HK-2 (cell line): ENCODE measurements at regions not wholly inside any gene's neighbourhood (a gene's known extent, or its start where the extent isn't known, plus 50 kb on each side); places are given as distances from the start of the nearest gene placed in this dataset.
"Not testable (repeated sequence)": the region's sequence is repeated elsewhere in the genome, so short reads cannot be mapped to it uniquely, and the experiment has no call there.

Experiments
- DNase-seq: peaks from one replicate; pipeline ENCODE4 v3.0.0-alpha.2; 2018; ENCODE audit not compliant: unreplicated experiment

DNA sequence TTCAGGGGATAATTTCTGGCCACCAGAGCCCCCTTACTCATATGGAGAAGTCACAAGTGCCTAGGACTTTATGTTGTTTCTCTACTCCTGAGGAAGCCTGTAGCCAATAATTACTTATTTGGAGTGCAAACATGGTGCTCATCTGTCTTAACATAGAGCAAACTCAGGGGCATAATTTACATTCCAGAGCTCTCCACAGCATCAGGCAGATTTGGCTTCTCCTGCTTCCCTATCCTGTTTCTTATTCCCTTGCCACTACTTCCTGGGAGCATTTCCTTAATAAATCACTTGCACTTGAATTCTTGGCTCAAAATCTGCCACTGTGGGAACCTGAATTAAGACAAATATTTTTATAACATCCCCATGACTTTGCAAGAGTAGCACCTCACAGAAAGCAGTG lies 960.9 kb downstream of the SOCS6 start:
- DNase-seq: no peak

DNA sequence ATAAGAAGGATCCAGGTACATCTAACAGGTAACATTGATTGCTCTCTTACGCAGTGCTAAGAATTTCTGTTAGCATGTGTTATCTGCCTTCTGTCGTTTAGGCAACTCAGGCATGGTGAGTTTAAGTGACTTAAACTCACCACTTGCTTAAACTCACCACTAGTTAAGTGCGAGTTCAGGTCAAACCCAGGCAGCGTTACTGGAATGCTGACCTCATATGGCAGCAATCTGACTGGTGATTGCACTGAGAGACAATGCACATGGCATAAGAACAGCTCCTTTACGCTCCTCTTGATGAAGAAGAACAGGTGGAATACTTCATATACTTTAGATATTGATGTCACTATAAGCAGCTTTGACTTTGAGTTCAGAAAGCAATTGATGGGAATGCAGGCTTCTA lies 954.1 kb downstream of the SOCS6 start:
- no peak for DNase-seq

DNA sequence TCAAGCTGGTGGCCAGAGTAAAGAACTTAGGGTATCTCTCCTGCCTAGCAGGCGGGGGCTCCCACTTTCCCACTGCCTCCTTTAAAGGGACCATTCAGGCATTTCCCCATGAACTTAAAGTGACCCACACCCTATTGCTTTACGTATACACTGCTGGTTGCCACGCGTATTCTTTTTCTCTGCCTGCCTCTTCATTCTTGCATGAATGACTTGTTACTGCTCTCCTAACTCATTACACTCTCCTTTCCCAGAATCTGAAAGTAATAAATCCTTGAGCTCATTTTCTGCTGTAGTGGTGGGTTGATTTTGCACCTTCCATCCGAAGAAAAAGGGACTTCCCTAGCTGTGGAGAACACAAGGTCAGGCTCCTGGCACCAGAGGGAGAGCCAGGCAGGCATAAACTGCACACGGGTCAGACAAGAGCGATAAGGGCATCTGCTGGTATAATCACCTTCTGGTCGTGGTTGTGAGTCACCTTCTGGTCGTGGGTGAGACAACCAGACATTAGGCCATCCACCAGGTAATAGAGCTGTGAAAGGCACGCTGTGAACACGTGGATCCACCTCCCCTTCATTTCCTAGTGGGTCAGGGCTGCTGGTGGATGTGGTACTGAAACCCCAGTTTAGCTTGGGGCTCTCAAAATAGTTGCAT lies 950.3 kb downstream of the SOCS6 start:
- peak; percentile 0 for DNase-seq

DNA sequence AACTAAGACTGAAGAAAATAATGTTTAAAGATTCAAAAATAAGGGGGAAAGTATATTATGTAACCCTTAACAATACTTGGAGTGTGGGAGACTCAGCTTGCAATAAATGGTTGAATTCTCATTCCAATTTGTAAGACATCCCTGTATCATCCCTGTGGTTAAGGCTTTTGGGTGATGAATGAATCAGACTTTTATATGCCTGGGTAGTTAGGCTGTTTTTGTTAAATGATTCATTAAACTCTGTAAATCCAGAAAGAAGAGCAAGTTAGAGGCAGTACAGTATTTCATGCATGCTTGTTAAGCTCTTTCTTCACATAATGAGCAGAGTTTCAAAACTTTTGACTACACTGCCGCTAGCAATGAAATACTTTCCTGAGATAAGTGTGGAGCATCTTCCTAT lies 948.8 kb downstream of the SOCS6 start:
- DNase-seq: no peak

DNA sequence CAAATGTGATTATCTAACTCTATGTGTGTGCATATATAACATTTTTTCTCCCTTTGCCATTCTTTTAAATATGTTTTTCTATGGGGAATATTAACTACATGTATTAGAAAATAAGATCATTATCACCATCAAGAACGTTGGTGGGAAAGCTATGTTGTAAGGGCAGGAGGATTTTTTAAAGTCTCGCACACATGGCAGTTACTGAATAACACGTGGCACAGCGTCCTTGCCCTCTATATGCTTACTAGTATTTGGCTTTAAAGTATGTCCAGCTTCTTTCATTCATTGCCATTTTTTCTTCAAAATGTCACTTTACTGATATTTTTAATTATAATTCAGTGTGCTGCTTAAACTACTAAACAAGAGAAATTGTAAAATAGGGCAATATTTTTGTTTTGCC lies 944.3 kb downstream of the SOCS6 start:
- no peak for DNase-seq

DNA sequence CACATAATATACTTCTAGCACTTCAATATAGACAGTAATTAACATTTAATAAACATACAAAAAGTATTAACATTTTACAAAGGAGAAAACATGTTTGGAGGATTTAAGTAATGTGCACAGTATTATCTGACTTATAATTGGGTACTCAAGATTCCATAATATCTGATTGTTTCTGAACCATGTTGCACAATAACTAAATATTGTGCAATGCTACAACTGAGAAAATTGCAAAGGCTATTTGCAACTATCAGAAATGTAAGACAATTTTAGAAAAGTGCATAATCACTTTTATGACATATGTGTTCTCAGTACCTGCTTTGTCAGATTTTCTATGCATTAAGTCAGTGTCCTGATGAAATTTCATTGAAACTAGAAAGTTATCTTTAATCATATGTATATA lies 934.6 kb downstream of the SOCS6 start:
- no peak for DNase-seq

GRCh38 chr18:71221405-71221804 lies 932.6 kb downstream of the SOCS6 start:
- DNase-seq: no peak

DNA sequence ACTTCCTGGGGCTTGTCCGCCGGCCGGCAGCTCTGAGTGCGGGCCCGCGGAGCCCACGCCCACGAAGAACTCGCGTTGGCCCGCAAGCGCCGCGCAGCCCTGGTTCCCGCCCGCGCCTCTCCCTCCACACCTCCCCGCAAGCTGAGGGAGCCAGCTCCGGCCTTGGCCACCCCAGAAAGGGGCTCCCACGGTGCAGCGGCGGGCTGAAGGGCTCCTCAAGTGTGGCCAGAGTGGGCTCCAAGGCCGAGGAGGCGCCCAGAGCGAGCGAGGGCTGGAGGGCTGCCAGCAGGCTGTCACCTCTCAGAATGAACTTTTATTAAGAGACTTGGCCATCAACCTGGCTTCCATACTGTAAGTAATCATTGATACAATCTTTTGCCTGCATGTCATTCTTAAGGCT lies 923.9 kb downstream of the SOCS6 start:
- DNase-seq: not testable (repeated sequence)

GRCh38 chr18:71212222-71212621 lies 923.4 kb downstream of the SOCS6 start:
- no peak for DNase-seq

- DNase-seq: no peak
These were observed 921.1 kb downstream of the SOCS6 start for GRCh38 chr18:71209944-71210343.

- DNase-seq: no peak
These were observed 905.6 kb downstream of the SOCS6 start for GRCh38 chr18:71194438-71194837.

DNA sequence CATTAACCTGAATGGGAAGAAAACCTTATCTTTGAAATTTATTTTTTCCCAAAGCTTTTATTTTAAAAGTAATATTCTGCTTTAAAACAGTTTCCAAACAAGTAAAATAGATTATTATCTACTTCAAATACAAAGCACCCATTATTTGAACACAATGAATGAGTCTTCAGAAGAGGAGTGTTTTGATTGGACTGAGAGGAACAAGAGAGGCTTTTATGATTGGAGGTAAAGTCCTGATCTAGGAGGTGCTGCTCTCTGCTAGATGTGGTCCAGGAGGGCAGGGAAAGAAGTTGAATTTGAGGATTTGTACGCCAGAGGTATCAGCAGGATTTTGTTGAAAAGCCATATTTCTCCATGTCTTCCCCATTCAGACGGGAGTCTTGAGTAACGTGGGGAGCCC lies 900.7 kb downstream of the SOCS6 start:
- no peak for DNase-seq

GRCh38 chr18:71168557-71169145 lies 879.8 kb downstream of the SOCS6 start:
- no peak for DNase-seq

DNA sequence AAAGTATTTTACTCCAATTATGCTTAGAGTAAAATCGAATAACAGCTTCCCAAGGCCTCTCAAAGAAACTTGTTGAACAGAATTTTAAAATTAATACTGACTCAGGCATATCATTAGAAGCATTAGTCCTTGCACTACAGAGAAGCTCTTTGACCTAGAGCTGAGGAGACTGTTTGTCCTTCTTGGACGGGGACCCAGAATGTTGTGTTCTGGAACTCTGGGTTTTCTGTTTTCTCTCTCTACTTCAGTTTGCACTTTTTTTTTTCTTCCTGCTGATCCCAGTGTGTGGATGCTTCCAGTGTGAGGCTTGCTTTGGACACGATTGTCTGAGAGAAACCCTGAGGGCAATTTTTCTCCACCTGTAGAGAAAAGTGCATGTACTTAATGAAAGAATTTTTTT lies 847.6 kb downstream of the SOCS6 start:
- DNase-seq: no peak

- no peak for DNase-seq
These were observed 845.3 kb downstream of the SOCS6 start for GRCh38 chr18:71134122-71134521.

- DNase-seq: no peak
These were observed 843.1 kb downstream of the SOCS6 start for GRCh38 chr18:71131918-71132317.

DNA sequence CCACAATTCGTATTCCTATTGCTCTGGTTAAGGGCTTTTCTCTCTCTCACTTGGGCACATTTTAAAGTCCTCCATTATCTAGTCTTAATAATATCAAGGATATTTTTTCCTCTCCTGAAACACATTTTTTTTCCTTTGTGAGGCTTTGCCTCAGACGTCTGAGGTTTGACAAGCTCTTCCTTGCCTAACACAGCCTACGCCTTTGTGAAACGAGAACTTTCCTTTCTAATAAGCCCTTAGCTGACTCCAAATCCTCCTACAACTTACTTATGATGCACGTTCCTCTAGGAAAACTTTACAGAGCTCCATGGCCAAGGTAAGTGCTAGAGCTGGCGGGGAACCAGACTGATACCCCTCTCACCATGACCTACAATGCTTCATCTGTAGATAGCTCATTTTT lies 841.5 kb downstream of the SOCS6 start:
- no peak for DNase-seq

DNA sequence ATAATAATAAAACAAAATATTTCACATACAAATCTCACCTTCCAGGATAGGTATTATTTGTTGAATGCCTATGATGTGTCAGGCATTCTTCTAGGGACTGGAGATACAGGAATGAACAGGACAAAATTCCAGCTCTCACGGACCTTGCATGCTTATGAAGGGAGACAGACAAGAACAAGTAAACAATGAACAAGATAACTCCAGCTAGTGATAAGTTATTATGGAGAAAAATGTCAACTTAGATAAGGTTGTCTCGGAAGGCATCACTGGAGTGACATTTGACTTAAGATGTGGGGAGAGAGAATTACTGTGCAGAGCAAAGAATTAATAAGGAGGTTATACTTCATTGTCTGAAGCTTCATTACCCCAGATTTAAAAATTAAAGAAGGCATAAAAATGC lies 836.7 kb downstream of the SOCS6 start:
- no peak for DNase-seq

- DNase-seq: no peak
These were observed 827.7 kb downstream of the SOCS6 start for GRCh38 chr18:71116535-71116934.

DNA sequence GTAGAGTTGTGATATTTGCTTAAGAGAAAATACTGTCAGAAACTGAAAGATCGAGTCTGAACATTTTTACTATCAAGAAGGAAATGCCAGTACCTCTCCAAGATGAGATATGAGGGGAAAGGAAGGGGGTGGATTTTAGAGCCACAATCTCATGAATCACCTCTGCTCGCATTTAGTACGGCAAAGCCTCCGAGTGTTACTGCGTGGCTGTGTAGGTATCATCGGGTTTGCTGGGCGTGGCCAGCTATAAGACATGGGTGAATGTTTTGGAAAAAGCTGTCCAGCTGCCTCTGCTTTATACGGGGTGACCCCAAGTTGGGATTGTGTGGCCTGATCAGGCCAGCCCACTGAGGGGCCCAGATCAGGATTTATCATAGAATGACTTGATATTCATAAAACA lies 826.4 kb downstream of the SOCS6 start:
- no peak for DNase-seq

DNA sequence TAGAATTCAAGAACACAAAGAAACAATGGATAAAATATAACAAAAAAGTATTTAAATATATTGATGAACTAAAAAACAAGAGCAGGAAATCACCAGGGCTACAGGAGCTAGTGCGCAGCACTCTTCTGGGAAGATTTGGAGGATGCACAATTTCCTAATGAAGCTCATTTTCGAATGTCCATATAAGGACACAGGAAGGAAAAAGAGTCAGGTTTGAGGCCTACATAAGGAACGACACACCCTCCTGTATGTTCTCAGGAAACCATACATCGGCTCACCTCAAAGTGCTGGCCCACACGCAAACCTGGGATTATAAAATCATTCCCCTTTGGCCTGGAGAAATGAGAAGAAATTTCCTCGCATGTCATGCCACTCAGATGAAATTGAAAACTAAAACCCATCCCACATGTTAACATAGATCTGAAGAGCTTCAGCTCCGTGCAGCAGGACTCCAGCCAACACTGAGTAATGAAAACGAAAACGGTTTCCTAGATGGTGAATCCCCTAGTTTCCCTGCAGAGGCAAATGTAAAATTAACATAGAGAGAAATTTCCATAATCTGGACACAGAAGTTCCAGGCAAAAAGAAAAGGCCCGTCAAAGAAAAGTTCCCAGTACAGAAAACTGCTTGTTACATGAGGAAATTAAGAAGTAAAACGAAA lies 825.8 kb downstream of the SOCS6 start:
- no peak for DNase-seq

DNA sequence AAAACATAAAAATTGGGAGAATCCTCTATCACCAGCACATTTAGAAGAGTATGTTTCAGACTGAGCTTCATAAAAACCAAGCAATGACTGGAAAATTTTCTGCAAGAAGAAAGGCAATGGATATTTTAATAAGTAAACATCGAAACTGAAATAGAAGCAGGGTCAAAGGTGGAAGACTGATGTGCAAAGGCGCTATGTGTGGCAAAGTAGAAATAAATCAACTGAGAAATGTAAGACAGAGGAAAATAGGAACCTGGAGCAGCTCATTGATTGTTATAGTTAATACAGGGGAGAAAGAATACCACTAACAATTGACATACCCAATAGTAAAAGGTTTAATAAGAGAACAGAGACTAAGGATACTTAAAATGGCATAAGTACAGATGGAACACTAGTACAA lies 818.4 kb downstream of the SOCS6 start:
- no peak for DNase-seq

DNA sequence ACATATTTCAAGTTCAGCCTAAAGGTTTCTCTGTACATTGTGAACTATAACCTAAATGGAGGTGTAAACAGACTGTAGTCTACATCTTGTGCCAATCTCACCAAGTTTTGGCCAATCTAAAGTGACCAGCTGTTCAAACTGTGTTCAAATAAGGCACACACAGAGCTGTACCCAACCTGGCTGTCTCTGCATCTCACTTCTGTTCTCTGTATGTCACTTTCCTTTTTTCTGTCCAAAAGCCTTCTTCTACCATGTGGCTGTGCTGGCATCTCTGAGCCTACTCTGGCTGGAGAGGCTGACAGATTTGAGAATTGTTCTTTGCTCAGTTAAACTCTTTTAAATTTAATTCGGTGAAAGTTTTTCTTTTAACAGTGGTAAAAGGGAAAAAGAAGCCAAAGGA lies 817.9 kb downstream of the SOCS6 start:
- DNase-seq: no peak
